ENCODE measurements at regions not wholly inside any gene's neighbourhood (a gene's known extent, or its start where the extent isn't known, plus 50 kb on each side); places are given as distances from the start of the nearest gene placed in this dataset.

- TF ChIP-seq RAD21 (IDR thresholded peaks at IDR 0.05; ENCODE audit: low read depth) (no peak), CTCF (IDR thresholded peaks at IDR 0.05 in 2 of 3, conservative IDR thresholded peaks at IDR 0.05 in 1 of 3; ENCODE audit: borderline replicate concordance in 1 of 3, insufficient read depth in 1 of 3, low read depth in 2 of 3, low read length in 2 of 3) (no peak), POLR2A (IDR thresholded peaks at IDR 0.05; ENCODE audit: borderline replicate concordance, extremely low read depth, insufficient read depth, insufficient read length) (no peak), POLR2AphosphoS5 (IDR thresholded peaks at IDR 0.05; ENCODE audit: low read depth, low read length) (no peak), ZNF274 (IDR thresholded peaks at IDR 0.05; ENCODE audit: low read depth, low read length) (no peak), ATF3 (IDR thresholded peaks at IDR 0.05) (no peak), REST (IDR thresholded peaks at IDR 0.05; ENCODE audit: low read depth) (no peak), EZH2phosphoT487 (IDR thresholded peaks at IDR 0.05; ENCODE audit: borderline replicate concordance) (no peak), ELF1 (IDR thresholded peaks at IDR 0.05; ENCODE audit: borderline replicate concordance, low read depth) (no peak), YY1 (IDR thresholded peaks at IDR 0.05; ENCODE audit: extremely low read depth, insufficient replicate concordance, low read depth, low read length) (no peak)
Measured at GRCh38 chr2:116810645-116811044, 1003.8 kb upstream of the DDX18 start.
